ENCODE measurements at regions not wholly inside any gene's neighbourhood (a gene's known extent, or its start where the extent isn't known, plus 50 kb on each side); places are given as distances from the start of the nearest gene placed in this dataset.

DNA sequence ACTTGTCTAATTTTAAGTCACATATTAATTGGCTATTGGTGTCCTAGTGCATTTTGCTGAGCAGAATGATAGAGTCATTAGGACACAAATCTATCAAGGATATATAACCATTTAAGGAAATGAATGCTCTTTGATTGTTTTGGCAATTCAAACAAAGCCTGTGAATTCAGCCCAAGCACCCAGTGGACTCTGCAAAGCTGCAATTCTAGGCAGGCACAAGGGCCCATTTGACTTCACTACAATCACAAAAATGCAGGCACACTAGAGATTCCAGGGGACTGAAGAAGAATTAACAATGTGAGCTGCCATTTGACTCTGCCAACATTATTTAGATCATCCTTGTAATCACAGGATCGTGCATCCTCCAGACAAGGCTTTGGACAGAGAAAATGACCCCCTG is 544.2 kb upstream of the PHF14 start:
- DNase-seq (ENCODE audit: low spot score), result no peak
- no peaks in the 10 kb centered on the region for H3K36me3 Mint-ChIP-seq (ENCODE audit: low read depth, unreplicated experiment)
- no peaks in the 10 kb centered on the region for H3K9me3 Mint-ChIP-seq (ENCODE audit: unreplicated experiment)
- H3K27me3 Mint-ChIP-seq (ENCODE audit: unreplicated experiment), result no peaks in the 10 kb centered on the region
- TF ChIP-seq, protein P1, sequence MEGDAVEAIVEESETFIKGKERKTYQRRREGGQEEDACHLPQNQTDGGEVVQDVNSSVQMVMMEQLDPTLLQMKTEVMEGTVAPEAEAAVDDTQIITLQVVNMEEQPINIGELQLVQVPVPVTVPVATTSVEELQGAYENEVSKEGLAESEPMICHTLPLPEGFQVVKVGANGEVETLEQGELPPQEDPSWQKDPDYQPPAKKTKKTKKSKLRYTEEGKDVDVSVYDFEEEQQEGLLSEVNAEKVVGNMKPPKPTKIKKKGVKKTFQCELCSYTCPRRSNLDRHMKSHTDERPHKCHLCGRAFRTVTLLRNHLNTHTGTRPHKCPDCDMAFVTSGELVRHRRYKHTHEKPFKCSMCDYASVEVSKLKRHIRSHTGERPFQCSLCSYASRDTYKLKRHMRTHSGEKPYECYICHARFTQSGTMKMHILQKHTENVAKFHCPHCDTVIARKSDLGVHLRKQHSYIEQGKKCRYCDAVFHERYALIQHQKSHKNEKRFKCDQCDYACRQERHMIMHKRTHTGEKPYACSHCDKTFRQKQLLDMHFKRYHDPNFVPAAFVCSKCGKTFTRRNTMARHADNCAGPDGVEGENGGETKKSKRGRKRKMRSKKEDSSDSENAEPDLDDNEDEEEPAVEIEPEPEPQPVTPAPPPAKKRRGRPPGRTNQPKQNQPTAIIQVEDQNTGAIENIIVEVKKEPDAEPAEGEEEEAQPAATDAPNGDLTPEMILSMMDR (IDR thresholded peaks at IDR 0.05; ENCODE audit: unreplicated experiment), result no peak
- H3K4me1 Mint-ChIP-seq (ENCODE audit: unreplicated experiment), result no peaks in the 10 kb centered on the region
- no peak overlapping the region for H3K4me3 Mint-ChIP-seq (ENCODE audit: unreplicated experiment)
- no peak overlapping the region for H3K27ac Mint-ChIP-seq (ENCODE audit: unreplicated experiment)

DNA sequence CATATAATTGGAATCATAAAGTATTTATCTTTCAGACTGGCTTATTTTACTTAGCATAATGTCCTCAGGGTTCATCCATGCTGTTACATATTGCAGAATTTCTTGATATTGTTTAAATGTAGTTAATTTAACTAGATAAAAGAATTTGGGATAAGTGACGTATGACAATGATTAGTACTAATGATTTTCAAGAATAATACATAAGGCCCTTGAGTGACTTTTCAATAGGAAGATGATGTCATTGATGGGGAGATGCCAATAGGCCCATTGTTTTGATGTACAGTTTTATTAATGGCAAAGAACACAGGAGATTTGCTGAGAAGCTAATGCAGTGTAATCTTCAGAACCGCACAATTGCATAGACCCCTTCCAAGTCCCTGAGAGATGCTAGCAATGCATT is 537.4 kb upstream of the PHF14 start:
- DNase-seq (ENCODE audit: low spot score), result no peak
- Mint-ChIP-seq H3K27me3 (ENCODE audit: unreplicated experiment) (peaks cover 2% of the 10 kb centered on the region), H3K4me1 (ENCODE audit: unreplicated experiment) (no peaks in the 10 kb centered on the region), H3K4me3 (ENCODE audit: unreplicated experiment) (no peak overlapping the region), H3K9me3 (ENCODE audit: unreplicated experiment) (no peaks in the 10 kb centered on the region), H3K36me3 (ENCODE audit: low read depth, unreplicated experiment) (no peaks in the 10 kb centered on the region), H3K27ac (ENCODE audit: unreplicated experiment) (no peak overlapping the region)
- TF ChIP-seq, protein P1 (IDR thresholded peaks at IDR 0.05; ENCODE audit: unreplicated experiment), result no peak

DNA sequence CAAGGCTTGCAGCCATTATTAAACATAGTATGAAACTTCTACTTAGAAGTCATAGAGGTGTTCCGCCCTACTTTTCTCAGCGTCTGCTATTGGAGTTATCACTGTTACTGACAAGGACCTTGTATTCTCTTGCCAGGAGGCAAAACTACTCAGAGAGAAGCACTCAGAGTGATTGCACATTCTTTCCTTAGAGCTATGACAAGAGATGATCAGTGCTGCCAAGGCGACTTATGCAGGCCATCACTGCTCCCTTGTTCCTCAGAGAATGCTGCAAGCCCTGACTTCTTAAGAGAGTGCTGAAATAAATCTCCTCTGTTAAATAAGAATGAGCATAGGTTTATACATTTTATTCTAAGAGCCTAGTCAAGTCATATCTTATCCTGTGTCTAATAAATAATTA is 534.6 kb upstream of the PHF14 start:
- DNase-seq (ENCODE audit: low spot score), result no peak
- Mint-ChIP-seq H3K27ac (ENCODE audit: unreplicated experiment) (no peak overlapping the region), H3K4me3 (ENCODE audit: unreplicated experiment) (no peak overlapping the region), H3K9me3 (ENCODE audit: unreplicated experiment) (no peaks in the 10 kb centered on the region), H3K27me3 (ENCODE audit: unreplicated experiment) (peaks cover 2% of the 10 kb centered on the region), H3K4me1 (ENCODE audit: unreplicated experiment) (no peaks in the 10 kb centered on the region), H3K36me3 (ENCODE audit: low read depth, unreplicated experiment) (no peaks in the 10 kb centered on the region)
- TF ChIP-seq, protein P1 (IDR thresholded peaks at IDR 0.05; ENCODE audit: unreplicated experiment), result no peak

DNA sequence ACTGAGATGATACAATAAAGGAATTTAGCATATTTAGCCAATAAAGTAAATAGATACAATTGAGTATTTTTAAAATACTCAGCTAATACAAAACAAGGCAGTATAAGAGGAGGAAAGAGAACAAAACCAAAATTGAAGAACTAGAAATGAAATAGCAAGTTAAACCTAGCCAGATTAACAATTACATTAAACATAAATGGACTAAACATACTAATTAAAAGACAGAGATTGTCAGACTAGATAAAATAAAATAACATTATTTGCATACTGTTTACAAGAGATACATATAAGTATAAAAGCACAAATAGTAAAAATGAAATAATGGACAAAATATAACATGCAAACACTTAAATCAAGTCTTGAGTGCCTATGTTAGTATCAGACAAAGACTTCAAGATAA is 517.7 kb upstream of the PHF14 start:
- Mint-ChIP-seq H3K27me3 (ENCODE audit: unreplicated experiment) (no peaks in the 10 kb centered on the region), H3K4me1 (ENCODE audit: unreplicated experiment) (no peaks in the 10 kb centered on the region), H3K9me3 (ENCODE audit: unreplicated experiment) (no peaks in the 10 kb centered on the region), H3K4me3 (ENCODE audit: unreplicated experiment) (no peak overlapping the region), H3K36me3 (ENCODE audit: low read depth, unreplicated experiment) (no peaks in the 10 kb centered on the region), H3K27ac (ENCODE audit: unreplicated experiment) (no peak overlapping the region)
- no peak for DNase-seq (ENCODE audit: low spot score)
- TF ChIP-seq, protein P1 (IDR thresholded peaks at IDR 0.05; ENCODE audit: unreplicated experiment), result no peak

DNA sequence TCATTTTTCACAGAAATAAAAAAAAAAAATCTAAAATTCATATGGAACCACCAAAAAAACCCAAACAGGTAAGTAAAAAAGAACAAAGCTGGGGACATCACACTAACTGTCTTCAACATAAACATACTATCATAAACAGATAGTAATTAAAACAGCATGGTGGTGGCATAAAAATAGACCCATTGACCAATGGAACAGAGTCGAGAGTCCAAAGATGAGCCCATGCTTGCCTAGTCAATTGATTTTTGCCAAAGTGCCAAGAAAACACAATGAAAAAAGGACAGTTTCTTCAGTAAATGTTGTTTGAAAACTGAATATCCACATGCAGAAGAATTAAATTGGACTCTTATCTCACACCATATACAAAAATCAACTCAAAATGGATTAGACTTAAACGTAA is 513.2 kb upstream of the PHF14 start:
- Mint-ChIP-seq H3K4me1 (ENCODE audit: unreplicated experiment) (no peaks in the 10 kb centered on the region), H3K27me3 (ENCODE audit: unreplicated experiment) (no peaks in the 10 kb centered on the region), H3K4me3 (ENCODE audit: unreplicated experiment) (no peak overlapping the region), H3K36me3 (ENCODE audit: low read depth, unreplicated experiment) (no peaks in the 10 kb centered on the region), H3K27ac (ENCODE audit: unreplicated experiment) (no peak overlapping the region), H3K9me3 (ENCODE audit: unreplicated experiment) (peaks cover 5% of the 10 kb centered on the region)
- TF ChIP-seq, protein P1 (IDR thresholded peaks at IDR 0.05; ENCODE audit: unreplicated experiment), result no peak
- no peak for DNase-seq (ENCODE audit: low spot score)

Measured in endothelial cell (in vitro differentiated cells).